ENCODE measurements at regions not wholly inside any gene's neighbourhood (a gene's known extent, or its start where the extent isn't known, plus 50 kb on each side); places are given as distances from the start of the nearest gene placed in this dataset.

- TF ChIP-seq ZNF280A (IDR thresholded peaks at IDR 0.05; ENCODE audit: low read depth, partially characterized antibody) (no peak), NR3C1 (CRISPR knock-in tag; IDR thresholded peaks at IDR 0.05) (no peak), ILF3 (IDR thresholded peaks at IDR 0.05; ENCODE audit: borderline replicate concordance) (no peak), HDAC2 (IDR thresholded peaks at IDR 0.05) (no peak), MLLT1 (IDR thresholded peaks at IDR 0.05) (peak in 1 of 2 experiments; percentile 22; a peak in 1 of 4 replicates), HNRNPUL1 (IDR thresholded peaks at IDR 0.05; ENCODE audit: low read length) (no peak), HDAC6 (IDR thresholded peaks at IDR 0.05; ENCODE audit: low read depth, low read length) (no peak), POLR3A (IDR thresholded peaks at IDR 0.05; ENCODE audit: borderline replicate concordance, extremely low read depth, insufficient read depth, insufficient read length) (no peak), BDP1 (IDR thresholded peaks at IDR 0.05; ENCODE audit: insufficient read depth, insufficient read length) (no peak), TAF9B (IDR thresholded peaks at IDR 0.05; ENCODE audit: partially characterized antibody) (no peak), ZNF589 (CRISPR knock-in tag; IDR thresholded peaks at IDR 0.05; ENCODE audit: low read depth) (peak; percentile 87; the same call in 1 of the 2 replicates), NFE2 (IDR thresholded peaks at IDR 0.05; ENCODE audit: low read depth) (peak; percentile 41), CTCF (IDR thresholded peaks at IDR 0.05 in 2 of 3, conservative IDR thresholded peaks at IDR 0.05 in 1 of 3; ENCODE audit: insufficient read depth in 2 of 3, low read depth in 1 of 3, low read length in 3 of 3) (peak in 2 of 3 experiments; percentile 44 to 57; a peak in 2 of 6 replicates), PCBP2 (IDR thresholded peaks at IDR 0.05; ENCODE audit: low read depth, low read length, poor library complexity, severe bottlenecking) (no peak), SLC30A9 (CRISPR knock-in tag; IDR thresholded peaks at IDR 0.05) (no peak), ZNF57 (CRISPR knock-in tag; IDR thresholded peaks at IDR 0.05) (no peak), HOXB6 (CRISPR knock-in tag; IDR thresholded peaks at IDR 0.05; ENCODE audit: borderline replicate concordance) (no peak), ETV5 (CRISPR knock-in tag; IDR thresholded peaks at IDR 0.05; ENCODE audit: low read depth) (peak; percentile 87), NR2C1 (IDR thresholded peaks at IDR 0.05) (peak; percentile 90), NR2C1 (tag; IDR thresholded peaks at IDR 0.05) (peak; percentile 93)
- TF ChIP-seq, protein P1, sequence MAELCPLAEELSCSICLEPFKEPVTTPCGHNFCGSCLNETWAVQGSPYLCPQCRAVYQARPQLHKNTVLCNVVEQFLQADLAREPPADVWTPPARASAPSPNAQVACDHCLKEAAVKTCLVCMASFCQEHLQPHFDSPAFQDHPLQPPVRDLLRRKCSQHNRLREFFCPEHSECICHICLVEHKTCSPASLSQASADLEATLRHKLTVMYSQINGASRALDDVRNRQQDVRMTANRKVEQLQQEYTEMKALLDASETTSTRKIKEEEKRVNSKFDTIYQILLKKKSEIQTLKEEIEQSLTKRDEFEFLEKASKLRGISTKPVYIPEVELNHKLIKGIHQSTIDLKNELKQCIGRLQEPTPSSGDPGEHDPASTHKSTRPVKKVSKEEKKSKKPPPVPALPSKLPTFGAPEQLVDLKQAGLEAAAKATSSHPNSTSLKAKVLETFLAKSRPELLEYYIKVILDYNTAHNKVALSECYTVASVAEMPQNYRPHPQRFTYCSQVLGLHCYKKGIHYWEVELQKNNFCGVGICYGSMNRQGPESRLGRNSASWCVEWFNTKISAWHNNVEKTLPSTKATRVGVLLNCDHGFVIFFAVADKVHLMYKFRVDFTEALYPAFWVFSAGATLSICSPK (IDR thresholded peaks at IDR 0.05; ENCODE audit: borderline replicate concordance) = no peak
- TF ChIP-seq, protein P2, sequence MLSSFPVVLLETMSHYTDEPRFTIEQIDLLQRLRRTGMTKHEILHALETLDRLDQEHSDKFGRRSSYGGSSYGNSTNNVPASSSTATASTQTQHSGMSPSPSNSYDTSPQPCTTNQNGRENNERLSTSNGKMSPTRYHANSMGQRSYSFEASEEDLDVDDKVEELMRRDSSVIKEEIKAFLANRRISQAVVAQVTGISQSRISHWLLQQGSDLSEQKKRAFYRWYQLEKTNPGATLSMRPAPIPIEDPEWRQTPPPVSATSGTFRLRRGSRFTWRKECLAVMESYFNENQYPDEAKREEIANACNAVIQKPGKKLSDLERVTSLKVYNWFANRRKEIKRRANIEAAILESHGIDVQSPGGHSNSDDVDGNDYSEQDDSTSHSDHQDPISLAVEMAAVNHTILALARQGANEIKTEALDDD (IDR thresholded peaks at IDR 0.05) = no peak
Observed at GRCh38 chr1:54488065-54488750, 59.8 kb upstream of the ACOT11 start (continued).

All from K562 (cell line).